ENCODE measurements at regions not wholly inside any gene's neighbourhood (a gene's known extent, or its start where the extent isn't known, plus 50 kb on each side); places are given as distances from the start of the nearest gene placed in this dataset.

GRCh38 chr4:170491981-170492380, 402.2 kb upstream of the AADAT start:
- H3K9me3 ChIP-seq (ENCODE audit: control insufficient read depth, low read depth, low read length) = no peaks in the 10 kb centered on the region
- no peaks in the 10 kb centered on the region for H3K9me1 ChIP-seq (ENCODE audit: control insufficient read depth, extremely low read depth, insufficient read depth, low read length)
- H3K9ac ChIP-seq (ENCODE audit: control insufficient read depth, extremely low read depth, insufficient read depth, low read length) = no peak overlapping the region
- H3K27me3 ChIP-seq (ENCODE audit: control insufficient read depth, extremely low read depth, insufficient read depth, low read length) = no peaks in the 10 kb centered on the region
- no peak overlapping the region for H2AFZ ChIP-seq (ENCODE audit: control insufficient read depth, low read length)
- no peak overlapping the region for H3K4me3 ChIP-seq (ENCODE audit: control insufficient read depth in 2 of 3, extremely low read depth in 1 of 3, insufficient read depth in 2 of 3, low read depth in 1 of 3, low read length in 3 of 3)
- H3K27ac ChIP-seq (ENCODE audit: control insufficient read depth, insufficient read depth, low read length) = no peak overlapping the region
- DNase-seq (ENCODE audit: low read depth, low spot score) (no peak), FAIRE-seq (no peak)
- no peaks in the 10 kb centered on the region for H3K4me1 ChIP-seq (ENCODE audit: control insufficient read depth, extremely low read depth, insufficient read depth, low read length)
- no peak overlapping the region for H3K4me2 ChIP-seq (ENCODE audit: control insufficient read depth, extremely low read depth, insufficient read depth, low read depth, low read length)
- dilution Hi-C loops (cut with MboI; ENCODE audit: extremely low pct_ligation_motif_present, low sequenced_read_pairs) = no loop called here
- TF ChIP-seq CTCF (optimal IDR thresholded peaks at IDR 0.05 in 1 of 3, IDR thresholded peaks at IDR 0.05 in 1 of 3, conservative IDR thresholded peaks at IDR 0.05 in 1 of 3; ENCODE audit: extremely low read depth in 1 of 3, insufficient read depth in 2 of 3, low read length in 3 of 3) = no peak
- TF ChIP-seq EZH2 (IDR thresholded peaks at IDR 0.05; ENCODE audit: low read length) = no peak
- H4K20me1 ChIP-seq (ENCODE audit: control insufficient read depth, extremely low read depth, insufficient read depth, low read length) = no peaks in the 10 kb centered on the region
- H3K79me2 ChIP-seq (ENCODE audit: control insufficient read depth, insufficient read depth, low read length) = no peaks in the 10 kb centered on the region
- no peaks in the 10 kb centered on the region for H3K36me3 ChIP-seq (ENCODE audit: control insufficient read depth in 2 of 2, extremely low read depth in 1 of 2, insufficient read depth in 2 of 2, low read length in 2 of 2)

- H3K4me1 ChIP-seq (ENCODE audit: control insufficient read depth, extremely low read depth, insufficient read depth, low read length) = no peaks in the 10 kb centered on the region
- H4K20me1 ChIP-seq (ENCODE audit: control insufficient read depth, extremely low read depth, insufficient read depth, low read length) = no peaks in the 10 kb centered on the region
- H3K4me3 ChIP-seq (ENCODE audit: control insufficient read depth in 2 of 3, extremely low read depth in 1 of 3, insufficient read depth in 2 of 3, low read depth in 1 of 3, low read length in 3 of 3) = no peak overlapping the region
- H2AFZ ChIP-seq (ENCODE audit: control insufficient read depth, low read length) = no peak overlapping the region
- dilution Hi-C loops (cut with MboI; ENCODE audit: extremely low pct_ligation_motif_present, low sequenced_read_pairs) = no loop called here
- no peak for FAIRE-seq
- H3K9me3 ChIP-seq (ENCODE audit: control insufficient read depth, low read depth, low read length) = no peaks in the 10 kb centered on the region
- no peaks in the 10 kb centered on the region for H3K79me2 ChIP-seq (ENCODE audit: control insufficient read depth, insufficient read depth, low read length)
- TF ChIP-seq CTCF (optimal IDR thresholded peaks at IDR 0.05 in 1 of 3, IDR thresholded peaks at IDR 0.05 in 1 of 3, conservative IDR thresholded peaks at IDR 0.05 in 1 of 3; ENCODE audit: extremely low read depth in 1 of 3, insufficient read depth in 2 of 3, low read length in 3 of 3) (no peak), EZH2 (IDR thresholded peaks at IDR 0.05; ENCODE audit: low read length) (no peak)
- no peaks in the 10 kb centered on the region for H3K36me3 ChIP-seq (ENCODE audit: control insufficient read depth in 2 of 2, extremely low read depth in 1 of 2, insufficient read depth in 2 of 2, low read length in 2 of 2)
- DNase-seq (ENCODE audit: low read depth, low spot score) = no peak
- no peak overlapping the region for H3K27ac ChIP-seq (ENCODE audit: control insufficient read depth, insufficient read depth, low read length)
- H3K4me2 ChIP-seq (ENCODE audit: control insufficient read depth, extremely low read depth, insufficient read depth, low read depth, low read length) = no peak overlapping the region
- no peak overlapping the region for H3K9ac ChIP-seq (ENCODE audit: control insufficient read depth, extremely low read depth, insufficient read depth, low read length)
- no peaks in the 10 kb centered on the region for H3K9me1 ChIP-seq (ENCODE audit: control insufficient read depth, extremely low read depth, insufficient read depth, low read length)
- H3K27me3 ChIP-seq (ENCODE audit: control insufficient read depth, extremely low read depth, insufficient read depth, low read length) = no peaks in the 10 kb centered on the region
Measured at GRCh38 chr4:170476351-170476750, 386.6 kb upstream of the AADAT start.
